Vagina (tissue), 2 donors: ENCODE measurements at regions not wholly inside any gene's neighbourhood (a gene's known extent, or its start where the extent isn't known, plus 50 kb on each side); places are given as distances from the start of the nearest gene placed in this dataset.

Experiments used
- DNase-seq, 2 donors: peaks; one replicate each; pipeline ENCODE4 v3.0.0-alpha.2; 2017; ENCODE audit errors: extremely low spot score in 2 of 2
- H3K27ac ChIP-seq: fragments of 200-600 bp; sonication (generic); one replicate; pipeline ENCODE4 v1.5.1; 2019
- H3K27me3 ChIP-seq: fragments of 200-600 bp; sonication (generic); one replicate; pipeline ENCODE4 v1.5.1; 2019
- H3K36me3 ChIP-seq, 2 donors: fragments of 200-600 bp; sonication (generic); one replicate each; pipeline ENCODE4 v1.5.1; 2017 to 2019
- H3K4me1 ChIP-seq: fragments of 200-600 bp; sonication (generic); one replicate; pipeline ENCODE4 v1.5.1; 2019
- H3K4me3 ChIP-seq, 2 donors: fragments of 200-600 bp; sonication (generic); 1 replicate in 1 of 2; 2 replicates in 1 of 2; pipeline ENCODE4 v1.5.1; 2016 to 2019
- H3K9me3 ChIP-seq: fragments of 200-600 bp; sonication (generic); one replicate; pipeline ENCODE4 v1.5.1; 2019
- POLR2A ChIP-seq, 2 donors: fragments of 450-650 bp; IDR thresholded peaks; one replicate each; pipeline ENCODE4 v1.6.1; 2017; ENCODE audit warnings: antibody characterized with exemption in 2 of 2, mild to moderate bottlenecking in 2 of 2, moderate library complexity in 2 of 2
- POLR2AphosphoS5 ChIP-seq, 2 donors: sonication (generic); formaldehyde crosslinking; IDR thresholded peaks; one replicate each; pipeline ENCODE4 v1.9.0; 2017; ENCODE audit warnings: antibody characterized with exemption in 2 of 2, mild to moderate bottlenecking in 2 of 2, low read depth in 1 of 2; ENCODE audit not compliant: insufficient read depth in 1 of 2
- intact Hi-C: fragments of 100-400 bp; cut with DNase I; formaldehyde crosslinking; loops from one replicate; pipeline ENCODE4 v1.15.1; 2023
- TF ChIP-seq, protein P1 (sequence below), 3 experiments: fragments of 450-650 bp in 2 of 3; fragments of 200-600 bp in 1 of 3; sonication (generic) in 1 of 3; IDR thresholded peaks; one replicate each; pipeline ENCODE4 v1.5.1; 2017 to 2019; ENCODE audit warnings: antibody characterized with exemption in 3 of 3, mild to moderate bottlenecking in 2 of 3, moderate library complexity in 2 of 3

GRCh38 chr2:122164964-122165363 lies 409.5 kb downstream of the TSN start:
- Histone ChIP-seq H3K27me3 (no peaks in the 10 kb centered on the region), H3K4me1 (no peaks in the 10 kb centered on the region), H3K9me3 (no peaks in the 10 kb centered on the region), H3K36me3 (no peaks in the 10 kb centered on the region), H3K4me3 (no peak overlapping the region), H3K27ac (no peak overlapping the region)
- TF ChIP-seq POLR2A (IDR thresholded peaks at IDR 0.05) (no peak), POLR2AphosphoS5 (IDR thresholded peaks at IDR 0.05; ENCODE audit: insufficient read depth in 1 of 2, low read depth in 1 of 2) (no peak)
- TF ChIP-seq, protein P1, sequence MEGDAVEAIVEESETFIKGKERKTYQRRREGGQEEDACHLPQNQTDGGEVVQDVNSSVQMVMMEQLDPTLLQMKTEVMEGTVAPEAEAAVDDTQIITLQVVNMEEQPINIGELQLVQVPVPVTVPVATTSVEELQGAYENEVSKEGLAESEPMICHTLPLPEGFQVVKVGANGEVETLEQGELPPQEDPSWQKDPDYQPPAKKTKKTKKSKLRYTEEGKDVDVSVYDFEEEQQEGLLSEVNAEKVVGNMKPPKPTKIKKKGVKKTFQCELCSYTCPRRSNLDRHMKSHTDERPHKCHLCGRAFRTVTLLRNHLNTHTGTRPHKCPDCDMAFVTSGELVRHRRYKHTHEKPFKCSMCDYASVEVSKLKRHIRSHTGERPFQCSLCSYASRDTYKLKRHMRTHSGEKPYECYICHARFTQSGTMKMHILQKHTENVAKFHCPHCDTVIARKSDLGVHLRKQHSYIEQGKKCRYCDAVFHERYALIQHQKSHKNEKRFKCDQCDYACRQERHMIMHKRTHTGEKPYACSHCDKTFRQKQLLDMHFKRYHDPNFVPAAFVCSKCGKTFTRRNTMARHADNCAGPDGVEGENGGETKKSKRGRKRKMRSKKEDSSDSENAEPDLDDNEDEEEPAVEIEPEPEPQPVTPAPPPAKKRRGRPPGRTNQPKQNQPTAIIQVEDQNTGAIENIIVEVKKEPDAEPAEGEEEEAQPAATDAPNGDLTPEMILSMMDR (IDR thresholded peaks at IDR 0.05) = no peak
- intact Hi-C loops = no loop called here
- no peak for DNase-seq

DNA sequence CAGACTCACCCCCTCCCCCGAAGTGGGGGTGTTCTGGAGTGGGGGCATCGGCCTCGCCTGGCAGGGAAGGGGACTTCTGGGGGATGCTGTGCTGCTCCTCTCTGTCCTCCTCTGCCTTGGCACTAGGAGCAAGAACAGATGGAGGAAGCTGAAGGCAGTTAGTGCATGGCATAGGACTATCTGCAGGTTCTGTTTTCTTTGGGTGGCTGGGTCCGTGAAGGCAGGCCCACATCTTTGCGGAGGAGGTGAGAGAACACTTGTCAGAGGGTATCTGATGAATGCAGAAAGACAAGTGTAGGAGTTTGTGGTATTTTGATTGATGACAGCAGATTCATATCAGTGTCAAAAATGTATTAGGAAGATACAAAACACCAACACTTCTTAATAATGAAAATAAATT lies 411.4 kb downstream of the TSN start:
- H3K4me1 ChIP-seq = no peaks in the 10 kb centered on the region
- intact Hi-C loops = no loop called here
- no peak overlapping the region for H3K27ac ChIP-seq
- no peaks in the 10 kb centered on the region for H3K36me3 ChIP-seq
- no peaks in the 10 kb centered on the region for H3K27me3 ChIP-seq
- no peaks in the 10 kb centered on the region for H3K9me3 ChIP-seq
- no peak for DNase-seq
- no peak overlapping the region for H3K4me3 ChIP-seq
- TF ChIP-seq, protein P1 (IDR thresholded peaks at IDR 0.05) = no peak
- TF ChIP-seq POLR2A (IDR thresholded peaks at IDR 0.05) (no peak), POLR2AphosphoS5 (IDR thresholded peaks at IDR 0.05; ENCODE audit: insufficient read depth in 1 of 2, low read depth in 1 of 2) (no peak)

DNA sequence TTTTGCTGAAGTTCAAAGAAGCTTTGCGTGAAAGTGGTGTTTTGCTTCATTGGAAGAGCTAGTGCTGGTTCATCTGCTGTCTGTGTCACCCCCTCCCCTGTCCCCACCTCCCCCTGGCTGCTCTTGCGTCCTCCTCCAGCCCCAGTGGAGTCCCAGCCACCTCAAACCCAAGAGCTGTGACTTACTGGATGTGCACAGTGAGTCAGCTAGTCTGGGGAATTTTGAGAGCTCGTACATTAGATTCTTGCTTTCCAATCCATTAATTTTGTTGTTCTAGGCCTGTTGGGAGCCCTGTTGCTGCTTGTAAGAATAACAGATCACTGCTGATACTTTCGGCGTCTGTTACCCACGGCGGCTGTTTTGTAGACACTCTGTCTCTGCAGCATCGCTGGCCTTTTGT lies 412.1 kb downstream of the TSN start:
- H3K36me3 ChIP-seq = no peaks in the 10 kb centered on the region
- DNase-seq = no peak
- H3K27ac ChIP-seq = no peak overlapping the region
- intact Hi-C loops = no loop called here
- H3K9me3 ChIP-seq = no peaks in the 10 kb centered on the region
- H3K4me1 ChIP-seq = no peaks in the 10 kb centered on the region
- TF ChIP-seq, protein P1 (IDR thresholded peaks at IDR 0.05) = no peak
- no peak overlapping the region for H3K4me3 ChIP-seq
- H3K27me3 ChIP-seq = no peaks in the 10 kb centered on the region

- no peaks in the 10 kb centered on the region for H3K9me3 ChIP-seq
- intact Hi-C loops = no loop called here
- DNase-seq = no peak
- H3K27me3 ChIP-seq = no peaks in the 10 kb centered on the region
- no peak overlapping the region for H3K27ac ChIP-seq
- H3K4me1 ChIP-seq = no peaks in the 10 kb centered on the region
- H3K4me3 ChIP-seq = no peak overlapping the region
- TF ChIP-seq, protein P1 (IDR thresholded peaks at IDR 0.05) = no peak
- TF ChIP-seq POLR2AphosphoS5 (IDR thresholded peaks at IDR 0.05; ENCODE audit: insufficient read depth in 1 of 2, low read depth in 1 of 2) = no peak
- no peak for TF ChIP-seq POLR2A (IDR thresholded peaks at IDR 0.05)
- no peaks in the 10 kb centered on the region for H3K36me3 ChIP-seq
These were observed 413.3 kb downstream of the TSN start for GRCh38 chr2:122168799-122169198.

- Histone ChIP-seq H3K27me3 (no peaks in the 10 kb centered on the region), H3K4me1 (no peaks in the 10 kb centered on the region), H3K4me3 (no peak overlapping the region), H3K36me3 (no peaks in the 10 kb centered on the region), H3K27ac (no peak overlapping the region), H3K9me3 (no peaks in the 10 kb centered on the region)
- intact Hi-C loops = no loop called here
- no peak for DNase-seq
- TF ChIP-seq POLR2A (IDR thresholded peaks at IDR 0.05) (no peak), POLR2AphosphoS5 (IDR thresholded peaks at IDR 0.05; ENCODE audit: insufficient read depth in 1 of 2, low read depth in 1 of 2) (no peak)
- TF ChIP-seq, protein P1 (IDR thresholded peaks at IDR 0.05) = no peak
These were observed 417.4 kb downstream of the TSN start for GRCh38 chr2:122172812-122173211.
